HCT116 (cell line): ENCODE measurements at regions not wholly inside any gene's neighbourhood (a gene's known extent, or its start where the extent isn't known, plus 50 kb on each side); places are given as distances from the start of the nearest gene placed in this dataset.

Experiments used
- ATAC-seq: fragments of 200-7000 bp; cut with Tn5 transposase; 2 replicates; pipeline ENCODE4 v1.9.1; 2020; ENCODE audit warnings: mild to moderate bottlenecking, moderate library complexity
- BruUV-seq: library from RNA; stranded (reverse); fragments of 400-500 nt; replicated peaks from 2 replicates; lab custom pipeline; 2021; lab: Mats Ljungman, UMichigan
- CTCF ChIA-PET: fragments of 300-600 bp; sonication (Branson Sonifier 250); formaldehyde crosslinking; loops from one replicate; lab custom pipeline; 2021; ENCODE audit warnings: antibody characterized with exemption; lab: Charles Lee
- POLR2A ChIA-PET: fragments of 300-600, 350-600 bp; sonication (Branson Sonifier 250); formaldehyde crosslinking; loops from one replicate; lab custom pipeline; 2021; ENCODE audit warnings: antibody characterized with exemption; lab: Charles Lee
- RAD21 ChIA-PET, 2 experiments: fragments of 300-600 bp; sonication (Branson Sonifier 250); formaldehyde crosslinking; loops; one replicate each; lab custom pipeline; 2023; ENCODE audit warnings: low total read pairs in 2 of 2; ENCODE audit not compliant: uncharacterized antibody in 2 of 2, unreplicated experiment in 2 of 2, low non-redundant PET in 1 of 2; lab: Charles Lee
- DNase-seq: peaks from one replicate; pipeline ENCODE4 v3.0.0-alpha.2; 2010; ENCODE audit warnings: low read depth, low spot score
- H2AFZ ChIP-seq: fragments of 200-600 bp; shearing (Covaris generic), sonication (generic); 2 replicates; pipeline ENCODE4 v1.6.1; 2017; ENCODE audit warnings: low read depth, mixed run types, mixed read lengths, antibody characterized with exemption, low read length; ENCODE audit not compliant: poor library complexity, severe bottlenecking
- H3K27ac ChIP-seq: 2 replicates; pipeline ENCODE4 v1.5.1; 2012; ENCODE audit warnings: low read depth, low read length
- H3K27me3 ChIP-seq: fragments of 200-600 bp; sonication (generic); 2 replicates; pipeline ENCODE4 v1.6.1; 2016; ENCODE audit warnings: mixed run types, low read length, mixed read lengths; ENCODE audit not compliant: insufficient read depth
- H3K36me3 ChIP-seq, 2 experiments: fragments of 200-500 bp in 1 of 2; fragments of 200-600 bp in 1 of 2; sonication (Bioruptor generic) in 1 of 2; sonication (generic) in 1 of 2; 2 replicates each; pipeline versions ENCODE4 v1.5.1 to v1.6.1; 2014 to 2016; ENCODE audit warnings: low read length in 2 of 2, inconsistent platforms in 1 of 2, mixed read lengths in 1 of 2, mixed run types in 1 of 2; ENCODE audit not compliant: insufficient read depth in 2 of 2, control insufficient read depth in 1 of 2
- H3K4me1 ChIP-seq, 2 experiments: fragments of 200-600 bp in 1 of 2; sonication (generic) in 1 of 2; 2 replicates each; pipeline versions ENCODE4 v1.5.1 to v1.6.1; 2012 to 2017; ENCODE audit warnings: low read length in 2 of 2, inconsistent platforms in 1 of 2, mild to moderate bottlenecking in 1 of 2, mixed read lengths in 1 of 2, mixed run types in 1 of 2, moderate library complexity in 1 of 2; ENCODE audit not compliant: insufficient read depth in 2 of 2, control insufficient read depth in 1 of 2
- H3K4me2 ChIP-seq: fragments of 200-600 bp; sonication (generic); 2 replicates; pipeline ENCODE4 v1.6.1; 2017; ENCODE audit warnings: mixed run types, low read length, mixed read lengths
- H3K4me3 ChIP-seq, 2 experiments: fragments of 200-600 bp in 1 of 2; sonication (generic) in 1 of 2; replicated peaks in 1 of 2; 2 replicates each; pipeline ENCODE4 v1.5.1; 2011 to 2016; ENCODE audit warnings: low read length in 2 of 2, control low read depth in 1 of 2, low read depth in 1 of 2, mild to moderate bottlenecking in 1 of 2, mixed read lengths in 1 of 2, mixed run types in 1 of 2
- H3K79me2 ChIP-seq: fragments of 200-600 bp; sonication (generic); 2 replicates; pipeline ENCODE4 v1.6.1; 2017; ENCODE audit warnings: mild to moderate bottlenecking, mixed run types, low read length, moderate library complexity, mixed read lengths; ENCODE audit not compliant: insufficient read depth
- H3K9ac ChIP-seq: fragments of 200-600 bp; sonication (generic); 2 replicates; pipeline ENCODE4 v1.6.1; 2016; ENCODE audit warnings: low read length, mixed read lengths
- H3K9me2 ChIP-seq: fragments of 200-600 bp; sonication (generic), shearing (Covaris generic); 2 replicates; pipeline ENCODE4 v1.6.1; 2017; ENCODE audit warnings: mixed run types, mild to moderate bottlenecking, moderate library complexity; ENCODE audit not compliant: insufficient read depth
- H3K9me3 ChIP-seq, 2 experiments: fragments of 200-500 bp in 1 of 2; fragments of 200-600 bp in 1 of 2; sonication (Bioruptor generic) in 1 of 2; sonication (generic) in 1 of 2; 2 replicates each; pipeline ENCODE4 v1.6.1; 2014 to 2017; ENCODE audit warnings: low read length in 2 of 2, mixed read lengths in 2 of 2, inconsistent platforms in 1 of 2, low read depth in 1 of 2, mild to moderate bottlenecking in 1 of 2, mixed run types in 1 of 2, moderate library complexity in 1 of 2; ENCODE audit not compliant: control insufficient read depth in 1 of 2, insufficient read depth in 1 of 2
- H4K20me1 ChIP-seq: fragments of 200-600 bp; sonication (generic), shearing (Covaris generic); 2 replicates; pipeline ENCODE4 v1.6.1; 2017; ENCODE audit warnings: mixed run types, mild to moderate bottlenecking, moderate library complexity; ENCODE audit not compliant: insufficient read depth
- CBX3 ChIP-seq: IDR thresholded peaks from 2 replicates; pipeline ENCODE4 v1.6.1; 2012; ENCODE audit warnings: low read depth
- CTCF ChIP-seq, 3 experiments: fragments of 200-600 bp in 1 of 3; sonication (generic) in 1 of 3; IDR thresholded peaks in 2 of 3; conservative IDR thresholded peaks in 1 of 3; 2 replicates each; pipeline ENCODE4 v1.5.1; 2012 to 2017; ENCODE audit warnings: low read depth in 2 of 3, low read length in 2 of 3, antibody characterized with exemption in 1 of 3, borderline replicate concordance in 1 of 3, control low read depth in 1 of 3, mild to moderate bottlenecking in 1 of 3, mixed read lengths in 1 of 3, mixed run types in 1 of 3, moderate library complexity in 1 of 3; ENCODE audit not compliant: insufficient read depth in 1 of 3
- EGR1 ChIP-seq: IDR thresholded peaks from 2 replicates; pipeline ENCODE4 v1.6.1; 2012; ENCODE audit warnings: low read depth
- EZH2 ChIP-seq: fragments of 200-600 bp; sonication (generic); IDR thresholded peaks from 2 replicates; pipeline ENCODE4 v1.6.1; 2017; ENCODE audit warnings: antibody characterized with exemption, mixed run types
- EZH2phosphoT487 ChIP-seq: fragments of 200-600 bp; IDR thresholded peaks from 2 replicates; pipeline ENCODE4 v1.6.1; 2018; ENCODE audit warnings: antibody characterized with exemption, borderline replicate concordance
- FOSL1 ChIP-seq: IDR thresholded peaks from 2 replicates; pipeline ENCODE4 v1.6.1; 2012; ENCODE audit warnings: low read depth
- MAX ChIP-seq: IDR thresholded peaks from 2 replicates; pipeline ENCODE4 v1.6.1; 2012
- POLR2A ChIP-seq: IDR thresholded peaks from 2 replicates; pipeline ENCODE4 v1.7.0; 2011; ENCODE audit warnings: borderline replicate concordance; ENCODE audit not compliant: insufficient read depth, insufficient read length; ENCODE audit errors: extremely low read depth
- RAD21 ChIP-seq: IDR thresholded peaks from 2 replicates; pipeline ENCODE4 v1.6.1; 2012; ENCODE audit warnings: low read depth, mild to moderate bottlenecking
- SIN3A ChIP-seq: IDR thresholded peaks from 2 replicates; pipeline ENCODE4 v1.6.1; 2012; ENCODE audit warnings: low read depth
- SP1 ChIP-seq: IDR thresholded peaks from 2 replicates; pipeline ENCODE4 v1.6.1; 2012; ENCODE audit warnings: low read depth
- TCF7L2 ChIP-seq: IDR thresholded peaks from 2 replicates; pipeline ENCODE4 v1.7.0; 2011; ENCODE audit warnings: borderline replicate concordance, inconsistent platforms; ENCODE audit not compliant: insufficient read depth, insufficient read length; ENCODE audit errors: extremely low read depth
- YY1 ChIP-seq: IDR thresholded peaks from 2 replicates; pipeline ENCODE4 v1.6.1; 2011; ENCODE audit warnings: low read length, low read depth, moderate library complexity, mild to moderate bottlenecking; ENCODE audit not compliant: insufficient replicate concordance; ENCODE audit errors: extremely low read depth
- intact Hi-C: fragments of 100-400 bp; cut with micrococcal nuclease; formaldehyde crosslinking; loops from 2 replicates; pipeline ENCODE4 v1.10.0; 2022
- TF ChIP-seq, protein P1 (sequence below): IDR thresholded peaks from 2 replicates; pipeline ENCODE4 v1.6.1; 2011; ENCODE audit warnings: mild to moderate bottlenecking, low read length, moderate library complexity; ENCODE audit not compliant: insufficient replicate concordance; ENCODE audit errors: extremely low read depth

GRCh38 chr9:86469476-86470250 is 115.5 kb upstream of the TUT7 start:
- Histone ChIP-seq H3K9ac (no peak overlapping the region), H3K36me3 (no peaks in the 10 kb centered on the region), H3K4me1 (no peaks in the 10 kb centered on the region), H3K4me2 (no peak overlapping the region), H3K9me2 (no peaks in the 10 kb centered on the region), H4K20me1 (no peaks in the 10 kb centered on the region), H3K27me3 (peaks cover 3% of the 10 kb centered on the region; the same call in 1 of the 2 replicates), H3K27ac (no peak overlapping the region), H3K79me2 (no peaks in the 10 kb centered on the region), H3K9me3 (no peaks in the 10 kb centered on the region), H2AFZ (no peak overlapping the region), H3K4me3 (no peak overlapping the region)
- CTCF ChIA-PET: no interaction called here
- intact Hi-C loops: no loop called here
- BruUV-seq: no TSS peak
- RAD21 ChIA-PET: no interaction called here
- ATAC-seq: 0 out of 2 replicates have a peak, but pooled peaks have one; percentile 40
- POLR2A ChIA-PET: no interaction called here
- no peak for TF ChIP-seq RAD21
- no peak for TF ChIP-seq MAX
- TF ChIP-seq, protein P1, sequence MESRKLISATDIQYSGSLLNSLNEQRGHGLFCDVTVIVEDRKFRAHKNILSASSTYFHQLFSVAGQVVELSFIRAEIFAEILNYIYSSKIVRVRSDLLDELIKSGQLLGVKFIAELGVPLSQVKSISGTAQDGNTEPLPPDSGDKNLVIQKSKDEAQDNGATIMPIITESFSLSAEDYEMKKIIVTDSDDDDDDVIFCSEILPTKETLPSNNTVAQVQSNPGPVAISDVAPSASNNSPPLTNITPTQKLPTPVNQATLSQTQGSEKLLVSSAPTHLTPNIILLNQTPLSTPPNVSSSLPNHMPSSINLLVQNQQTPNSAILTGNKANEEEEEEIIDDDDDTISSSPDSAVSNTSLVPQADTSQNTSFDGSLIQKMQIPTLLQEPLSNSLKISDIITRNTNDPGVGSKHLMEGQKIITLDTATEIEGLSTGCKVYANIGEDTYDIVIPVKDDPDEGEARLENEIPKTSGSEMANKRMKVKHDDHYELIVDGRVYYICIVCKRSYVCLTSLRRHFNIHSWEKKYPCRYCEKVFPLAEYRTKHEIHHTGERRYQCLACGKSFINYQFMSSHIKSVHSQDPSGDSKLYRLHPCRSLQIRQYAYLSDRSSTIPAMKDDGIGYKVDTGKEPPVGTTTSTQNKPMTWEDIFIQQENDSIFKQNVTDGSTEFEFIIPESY: no peak
- no peak for TF ChIP-seq SP1
- TF ChIP-seq EZH2: no peak
- TF ChIP-seq YY1: no peak
- no peak for TF ChIP-seq CTCF (IDR thresholded peaks at IDR 0.05 in 2 of 3, conservative IDR thresholded peaks at IDR 0.05 in 1 of 3; ENCODE audit: borderline replicate concordance in 1 of 3, insufficient read depth in 1 of 3, low read depth in 2 of 3, low read length in 2 of 3)
- no peak for TF ChIP-seq EGR1
- TF ChIP-seq FOSL1: no peak
- TF ChIP-seq SIN3A: no peak
- no peak for TF ChIP-seq CBX3
- TF ChIP-seq EZH2phosphoT487: no peak
- no peak for TF ChIP-seq TCF7L2
- TF ChIP-seq POLR2A: no peak
- DNase-seq: no peak
